Hepatocyte (in vitro differentiated cells): ENCODE measurements at regions not wholly inside any gene's neighbourhood (a gene's known extent, or its start where the extent isn't known, plus 50 kb on each side); places are given as distances from the start of the nearest gene placed in this dataset.

Experiments
- DNase-seq: peaks from one replicate; pipeline ENCODE4 v3.0.0-alpha.2; 2016; ENCODE audit warnings: low spot score
- H2AFZ ChIP-seq: fragments of 200-600 bp; sonication (generic); 2 replicates; pipeline ENCODE4 v1.6.0; 2016; ENCODE audit warnings: antibody characterized with exemption, mild to moderate bottlenecking
- H3K27ac ChIP-seq: fragments of 200-600 bp; sonication (generic); 2 replicates; pipeline ENCODE4 v1.5.1; 2016; ENCODE audit warnings: mild to moderate bottlenecking
- H3K27me3 ChIP-seq: fragments of 200-600 bp; sonication (generic); 2 replicates; pipeline ENCODE4 v1.6.1; 2016
- H3K36me3 ChIP-seq: fragments of 200-600 bp; sonication (generic); replicated peaks from 2 replicates; pipeline ENCODE4 v1.5.1; 2016; ENCODE audit warnings: low read depth; ENCODE audit not compliant: insufficient read depth
- H3K4me1 ChIP-seq: fragments of 200-600 bp; sonication (generic); 2 replicates; pipeline ENCODE4 v1.5.1; 2016; ENCODE audit warnings: mild to moderate bottlenecking, moderate library complexity; ENCODE audit not compliant: insufficient read depth
- H3K4me2 ChIP-seq: fragments of 200-600 bp; sonication (generic); 2 replicates; pipeline ENCODE4 v1.6.0; 2016
- H3K4me3 ChIP-seq: fragments of 200-600 bp; sonication (generic); 2 replicates; pipeline ENCODE4 v1.5.1; 2016; ENCODE audit warnings: mild to moderate bottlenecking
- H3K79me2 ChIP-seq: fragments of 200-600 bp; sonication (generic); 2 replicates; pipeline ENCODE4 v1.6.0; 2017; ENCODE audit warnings: mild to moderate bottlenecking
- H3K9me2 ChIP-seq: fragments of 200-600 bp; sonication (generic); replicated peaks from 2 replicates; pipeline ENCODE4 v1.6.0; 2017; ENCODE audit warnings: mild to moderate bottlenecking; ENCODE audit not compliant: insufficient read depth
- H3K9me3 ChIP-seq: fragments of 200-600 bp; sonication (generic); 2 replicates; pipeline ENCODE4 v1.5.1; 2016; ENCODE audit warnings: low read depth, mild to moderate bottlenecking
- H4K20me1 ChIP-seq: fragments of 200-600 bp; sonication (generic); 2 replicates; pipeline ENCODE4 v1.6.0; 2016; ENCODE audit warnings: mild to moderate bottlenecking; ENCODE audit not compliant: insufficient read depth, poor library complexity, severe bottlenecking
- CTCF ChIP-seq: fragments of 200-600 bp; sonication (generic); IDR thresholded peaks from 2 replicates; pipeline ENCODE4 v1.5.1; 2016; ENCODE audit warnings: antibody characterized with exemption, mild to moderate bottlenecking; ENCODE audit not compliant: poor library complexity
- EZH2 ChIP-seq: fragments of 200-600 bp; sonication (generic); IDR thresholded peaks from 2 replicates; pipeline ENCODE4 v1.6.1; 2016; ENCODE audit warnings: antibody characterized with exemption, mild to moderate bottlenecking, borderline replicate concordance
- EZH2phosphoT487 ChIP-seq: fragments of 200-600 bp; sonication (generic); IDR thresholded peaks from one replicate; pipeline ENCODE4 v1.6.1; 2018; ENCODE audit warnings: antibody characterized with exemption, mild to moderate bottlenecking, low read depth, moderate library complexity; ENCODE audit not compliant: unreplicated experiment, severe bottlenecking
- WGBS: methylation state at CpG from one replicate; pipeline ENCODE4 v1.1.6; 2016; ENCODE audit warnings: low lambda C conversion rate; ENCODE audit errors: missing lambda C conversion rate; 5-methylcytosine and 5-hydroxymethylcytosine counted together

DNA sequence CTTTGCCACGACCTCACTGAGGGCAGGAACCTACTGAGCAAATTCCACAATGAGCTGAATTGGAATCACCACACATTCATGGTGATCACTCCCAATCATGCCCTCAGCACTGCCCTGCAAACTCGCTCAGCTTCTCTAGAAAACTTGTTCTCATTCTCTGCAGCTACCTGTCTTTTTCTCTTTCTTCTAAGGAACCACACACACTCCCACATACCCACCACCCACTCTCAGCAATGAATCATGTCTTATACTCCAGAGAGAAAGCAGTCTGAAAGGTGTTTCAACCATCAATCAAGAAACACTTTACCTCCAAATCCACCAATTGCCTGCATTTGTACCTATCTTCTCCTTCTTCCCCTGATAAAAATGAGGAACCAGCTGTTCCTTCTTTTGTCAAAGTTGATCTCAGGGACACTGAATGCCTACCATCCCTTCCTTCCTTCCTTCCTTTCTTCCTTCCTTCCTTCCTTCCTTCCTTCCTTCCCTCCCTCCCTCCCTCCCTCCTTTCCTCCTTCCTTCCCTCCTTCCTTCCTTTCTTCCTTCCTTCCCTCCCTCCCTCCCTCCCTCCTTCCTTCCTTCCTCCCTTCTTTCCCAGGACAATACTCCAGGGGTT, 84.6 kb upstream of the SGK1 start:
- H3K36me3 ChIP-seq, result no peaks in the 10 kb centered on the region
- no peaks in the 10 kb centered on the region for H3K79me2 ChIP-seq
- no peak overlapping the region for H2AFZ ChIP-seq
- H3K4me1 ChIP-seq, result no peaks in the 10 kb centered on the region
- no peak for TF ChIP-seq CTCF
- no peak for TF ChIP-seq EZH2
- no peak for TF ChIP-seq EZH2phosphoT487
- no peak overlapping the region for H3K27ac ChIP-seq
- no peaks in the 10 kb centered on the region for H3K9me2 ChIP-seq
- no peaks in the 10 kb centered on the region for H4K20me1 ChIP-seq
- no peaks in the 10 kb centered on the region for H3K27me3 ChIP-seq
- no peaks in the 10 kb centered on the region for H3K9me3 ChIP-seq
- 92% methylated on average over 2 of the region's 2 CpGs for WGBS
- DNase-seq, result no peak
- no peak overlapping the region for H3K4me2 ChIP-seq
- H3K4me3 ChIP-seq, result no peak overlapping the region

GRCh38 chr6:134400941-134401340, 83.0 kb upstream of the SGK1 start:
- H3K79me2 ChIP-seq, result no peaks in the 10 kb centered on the region
- H2AFZ ChIP-seq, result no peak overlapping the region
- H3K27me3 ChIP-seq, result no peaks in the 10 kb centered on the region
- no peak overlapping the region for H3K27ac ChIP-seq
- WGBS, result 51% methylated on average over 2 of the region's 2 CpGs
- DNase-seq, result no peak
- no peaks in the 10 kb centered on the region for H3K9me3 ChIP-seq
- no peaks in the 10 kb centered on the region for H4K20me1 ChIP-seq
- TF ChIP-seq CTCF (no peak), EZH2 (no peak), EZH2phosphoT487 (no peak)
- no peaks in the 10 kb centered on the region for H3K4me1 ChIP-seq
- no peak overlapping the region for H3K4me2 ChIP-seq
- no peaks in the 10 kb centered on the region for H3K36me3 ChIP-seq
- H3K9me2 ChIP-seq, result no peaks in the 10 kb centered on the region
- no peak overlapping the region for H3K4me3 ChIP-seq

DNA sequence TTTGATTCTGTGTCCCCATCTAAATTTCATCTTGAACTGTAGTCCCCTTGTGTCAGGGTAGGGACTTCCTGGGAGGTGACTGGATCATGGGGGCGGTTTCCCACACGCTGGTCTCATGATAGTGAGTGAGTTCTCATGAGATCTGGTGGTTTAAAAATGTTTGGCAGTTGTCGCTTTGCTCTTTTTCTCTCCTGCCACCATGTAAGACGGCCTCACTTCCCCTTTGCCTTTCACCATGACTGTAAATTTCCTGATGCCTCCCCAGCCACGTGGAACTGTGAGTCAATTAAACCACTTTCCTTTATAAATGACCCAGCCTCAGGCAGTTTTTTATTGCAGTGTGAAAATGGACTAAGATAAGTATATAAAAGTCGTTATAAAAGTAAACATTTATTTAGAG, 80.5 kb upstream of the SGK1 start:
- Histone ChIP-seq H3K4me1 (no peaks in the 10 kb centered on the region), H3K9me3 (no peaks in the 10 kb centered on the region), H3K36me3 (no peaks in the 10 kb centered on the region), H3K27me3 (no peaks in the 10 kb centered on the region), H2AFZ (no peak overlapping the region), H3K9me2 (no peaks in the 10 kb centered on the region), H3K4me2 (no peak overlapping the region), H3K4me3 (no peak overlapping the region), H3K27ac (no peak overlapping the region), H3K79me2 (no peaks in the 10 kb centered on the region), H4K20me1 (no peaks in the 10 kb centered on the region)
- TF ChIP-seq EZH2phosphoT487 (no peak), CTCF (no peak), EZH2 (no peak)
- 72% methylated on average over 6 of the region's 6 CpGs for WGBS
- DNase-seq, result no peak

- Histone ChIP-seq H2AFZ (no peak overlapping the region), H3K27ac (no peak overlapping the region), H3K79me2 (no peaks in the 10 kb centered on the region), H3K9me2 (no peaks in the 10 kb centered on the region), H3K4me1 (no peaks in the 10 kb centered on the region), H3K36me3 (no peaks in the 10 kb centered on the region), H3K4me2 (no peak overlapping the region), H4K20me1 (no peaks in the 10 kb centered on the region), H3K9me3 (no peaks in the 10 kb centered on the region), H3K27me3 (no peaks in the 10 kb centered on the region), H3K4me3 (no peak overlapping the region)
- TF ChIP-seq CTCF (no peak), EZH2 (no peak), EZH2phosphoT487 (no peak)
- no peak for DNase-seq
- 85% methylated on average over 5 of the region's 5 CpGs for WGBS
Observed at GRCh38 chr6:134397676-134398075, 79.8 kb upstream of the SGK1 start.
